Stimulated activated CD4-positive, alpha-beta T cell treated with anti-CD3 and anti-CD28 coated beads, TNF-alpha, amount 100 ng/mL, for 48 hours (primary cell): ENCODE measurements at regions not wholly inside any gene's neighbourhood (a gene's known extent, or its start where the extent isn't known, plus 50 kb on each side); places are given as distances from the start of the nearest gene placed in this dataset.
"Not testable (repeated sequence)": the region's sequence is repeated elsewhere in the genome, so short reads cannot be mapped to it uniquely, and the experiment has no call there.

Source experiments
- DNase-seq, 3 donors: peaks; one replicate each; pipeline ENCODE4 v3.0.0-alpha.2; 2020; ENCODE audit warnings: low read depth in 3 of 3

DNA sequence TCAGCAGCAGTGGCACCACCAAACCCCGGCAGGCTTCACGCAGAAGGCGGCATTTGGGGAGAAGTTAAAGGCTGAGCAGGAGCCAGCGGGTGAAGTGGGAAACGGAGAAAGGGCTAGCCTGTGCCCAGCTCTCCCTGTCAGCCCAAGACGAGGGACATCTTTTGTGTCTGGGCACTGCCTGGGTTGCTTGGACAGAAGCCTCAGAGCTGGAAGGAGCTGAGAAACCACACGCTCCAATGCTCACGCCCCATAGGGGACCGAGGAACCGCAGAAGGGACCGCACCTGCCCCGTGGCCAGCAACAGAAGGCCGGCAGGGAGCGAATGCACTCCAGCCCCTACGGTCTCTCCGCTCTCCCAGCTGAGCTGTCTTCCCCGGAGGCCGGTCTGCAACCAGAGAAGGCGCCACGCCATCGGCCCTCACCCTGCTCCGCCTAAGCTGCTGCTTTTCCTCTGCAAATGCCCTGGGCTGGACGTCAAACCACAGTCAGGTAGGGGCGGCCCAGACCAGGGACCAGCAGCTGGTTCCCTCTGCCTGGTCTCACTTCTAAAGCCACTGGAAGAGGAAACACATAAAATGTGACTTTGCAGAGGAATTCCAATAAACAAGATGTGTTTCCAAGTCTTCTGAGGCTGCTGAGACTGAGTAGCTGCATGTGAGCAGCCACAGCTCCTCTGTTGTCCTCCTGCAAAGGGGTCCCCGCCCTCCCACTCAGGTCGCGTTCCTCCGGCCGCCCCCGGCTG lies 182.4 kb upstream of the ZNF469 start:
- DNase-seq: not testable (repeated sequence)

DNA sequence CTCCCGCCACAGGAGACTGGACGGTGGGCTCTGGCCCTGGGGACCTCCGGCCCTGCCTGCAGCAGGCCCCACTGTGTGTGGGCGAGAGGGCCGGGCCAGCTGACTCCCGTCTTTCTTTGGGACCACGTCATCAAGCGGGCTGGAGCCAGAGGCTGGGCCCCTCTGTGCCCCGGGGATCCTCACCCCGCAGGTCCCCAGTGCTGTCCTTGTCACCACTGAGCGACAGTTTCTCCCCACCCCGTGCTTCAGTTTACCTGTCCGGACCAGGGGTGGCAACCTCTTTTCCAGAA lies 181.9 kb upstream of the ZNF469 start:
- no peak for DNase-seq

DNA sequence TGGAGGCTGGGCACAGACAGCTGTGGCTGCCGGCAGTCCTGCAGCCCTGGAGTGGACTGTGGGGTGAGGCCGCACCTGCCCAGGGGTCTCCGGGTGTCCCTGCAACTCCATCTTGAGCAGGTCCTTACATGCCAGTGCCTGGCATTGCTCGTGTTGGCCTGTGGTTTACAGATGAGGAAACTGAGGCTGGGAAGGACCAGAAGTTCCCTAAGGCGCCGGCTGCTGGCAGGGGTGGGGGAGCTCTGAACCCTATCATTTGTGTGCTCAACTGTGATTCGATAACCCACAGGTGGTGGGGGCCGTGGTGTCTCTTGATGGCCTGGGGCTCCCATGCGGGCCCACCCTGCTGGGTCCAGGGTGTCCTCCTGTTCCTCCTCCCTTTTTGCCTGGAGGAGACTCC lies 181.1 kb upstream of the ZNF469 start:
- not testable (repeated sequence) for DNase-seq

DNA sequence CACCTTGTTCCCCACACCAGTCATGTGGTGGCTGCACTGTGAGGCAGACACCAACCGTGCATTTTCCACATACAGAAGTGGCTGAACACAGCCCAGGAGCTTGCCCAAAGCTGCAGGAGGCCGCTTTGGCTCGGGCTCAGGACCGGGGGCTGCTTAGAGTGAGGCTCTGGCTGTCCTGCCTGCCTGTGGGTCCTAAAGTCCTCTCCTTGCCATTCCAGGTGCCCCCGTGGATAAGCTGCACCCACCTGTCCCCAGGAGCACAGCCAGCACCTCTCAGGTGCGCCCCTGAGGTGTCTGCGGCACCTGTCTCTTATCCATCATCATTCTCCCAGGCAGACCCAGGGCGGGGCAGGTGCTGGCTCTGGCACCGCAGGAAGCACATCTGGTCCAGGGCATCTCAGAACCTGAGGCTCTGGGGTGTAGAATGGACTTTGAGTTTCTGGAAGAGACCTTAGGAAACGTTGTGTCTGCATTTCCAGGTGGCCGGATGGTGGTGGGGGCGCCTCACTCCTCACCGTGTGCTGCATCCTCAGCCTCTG lies 180.5 kb upstream of the ZNF469 start:
- DNase-seq: no peak

DNA sequence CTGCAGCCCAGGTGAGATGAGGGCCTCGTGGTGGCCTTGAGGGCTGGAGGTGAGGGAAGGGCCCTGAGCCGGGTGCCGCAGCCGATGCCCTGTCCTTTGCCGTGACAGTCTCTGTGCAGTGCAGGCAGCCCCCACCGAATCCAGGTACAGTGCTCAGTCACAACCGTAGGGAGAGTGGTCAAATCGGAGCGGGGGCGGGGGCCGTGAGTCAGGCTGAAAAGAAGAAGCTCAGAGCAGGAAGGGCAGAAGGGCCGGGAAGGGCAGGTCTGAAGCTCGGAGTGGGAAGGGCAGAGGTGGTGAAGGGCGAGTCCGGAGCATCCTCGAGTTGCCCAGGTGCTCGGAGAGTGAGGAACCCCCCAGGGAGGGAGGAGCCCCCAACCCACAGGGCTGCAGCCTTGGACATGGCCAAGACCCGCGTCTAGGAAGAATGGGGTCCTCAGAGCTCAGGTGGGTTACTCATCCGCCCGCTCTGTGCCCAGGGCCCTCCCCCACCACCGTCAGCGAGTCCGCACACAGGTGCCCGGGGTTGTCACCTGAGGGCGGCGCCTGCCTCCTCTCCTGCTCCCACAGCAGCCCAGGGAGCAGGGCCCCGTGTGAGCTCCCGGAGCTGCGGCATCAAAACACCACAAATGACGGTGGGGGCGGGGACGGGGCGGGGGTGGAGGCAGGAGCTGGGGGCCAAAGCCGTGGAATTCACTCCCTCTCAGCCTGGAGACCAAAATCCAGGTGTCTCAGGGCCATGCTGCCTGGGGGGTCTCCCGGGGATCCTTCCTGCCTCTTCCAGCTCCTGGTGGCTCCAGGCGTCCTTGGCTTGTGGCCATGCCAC lies 179.7 kb upstream of the ZNF469 start:
- DNase-seq: not testable (repeated sequence)

DNA sequence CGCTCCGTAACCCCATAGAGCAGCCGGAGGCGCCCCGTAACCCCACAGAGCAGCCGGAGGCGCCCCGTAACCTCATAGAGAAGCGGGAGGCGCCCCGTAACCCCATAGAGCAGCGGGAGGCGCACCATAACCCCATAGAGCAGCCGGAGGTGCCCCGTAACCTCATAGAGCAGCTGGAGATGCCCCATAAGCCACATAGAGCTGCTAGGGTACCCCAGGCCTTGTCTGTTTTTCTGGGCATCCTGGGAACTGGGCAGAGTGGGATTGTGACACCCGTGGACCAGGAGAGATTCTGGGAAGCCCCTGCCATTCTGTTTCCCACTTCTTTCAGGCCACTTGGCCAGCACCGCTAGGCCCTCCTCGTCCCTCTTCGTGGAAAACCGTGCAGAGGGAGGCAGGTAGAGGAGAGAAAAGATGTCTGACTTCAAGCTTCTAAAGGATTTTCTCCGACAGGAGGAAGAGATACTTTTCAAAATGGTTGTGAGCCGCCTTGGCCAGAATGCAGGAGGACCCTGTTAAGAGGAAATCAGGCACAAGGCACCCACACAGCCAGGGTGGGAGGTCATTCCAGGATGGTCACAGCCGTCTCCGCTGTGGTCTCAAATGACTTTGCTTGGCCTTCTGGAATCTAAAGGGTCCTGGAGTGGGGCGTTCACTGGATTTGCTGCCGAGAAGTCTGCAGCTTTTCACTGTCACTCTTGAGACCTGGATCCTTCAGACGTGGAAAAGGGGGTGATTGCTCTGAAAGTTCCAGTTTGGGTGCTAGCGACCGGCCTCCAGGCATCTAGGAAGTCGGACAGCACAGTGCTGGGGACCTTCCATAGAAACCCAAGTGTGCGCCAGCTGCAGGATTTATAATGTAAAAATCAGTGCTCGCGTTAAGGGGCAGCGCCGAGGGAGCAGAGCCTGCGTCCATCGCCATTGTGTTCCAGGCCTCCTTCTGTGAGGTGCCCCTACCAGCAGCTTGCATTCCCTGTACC lies 178.3 kb upstream of the ZNF469 start:
- not testable (repeated sequence) for DNase-seq

DNA sequence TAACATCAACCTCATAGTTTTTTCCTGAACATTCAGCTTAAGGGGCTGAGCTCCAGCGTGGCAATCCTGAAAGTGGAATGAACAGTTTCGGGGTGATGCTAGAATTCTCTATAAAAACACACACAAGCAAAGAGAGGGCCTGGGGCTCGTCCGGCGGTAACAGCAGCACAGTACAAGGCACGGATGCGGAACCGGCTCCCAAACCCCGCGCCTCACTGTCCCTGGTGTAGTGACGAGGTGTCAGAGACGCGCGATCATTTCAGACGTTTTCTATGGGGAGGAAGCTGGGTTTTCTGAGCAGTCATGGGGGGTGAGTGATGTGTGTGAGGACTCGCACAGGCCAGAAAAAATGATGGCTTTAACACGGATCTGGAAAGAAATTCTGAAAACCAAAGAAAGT lies 177.3 kb upstream of the ZNF469 start:
- DNase-seq: not testable (repeated sequence)

DNA sequence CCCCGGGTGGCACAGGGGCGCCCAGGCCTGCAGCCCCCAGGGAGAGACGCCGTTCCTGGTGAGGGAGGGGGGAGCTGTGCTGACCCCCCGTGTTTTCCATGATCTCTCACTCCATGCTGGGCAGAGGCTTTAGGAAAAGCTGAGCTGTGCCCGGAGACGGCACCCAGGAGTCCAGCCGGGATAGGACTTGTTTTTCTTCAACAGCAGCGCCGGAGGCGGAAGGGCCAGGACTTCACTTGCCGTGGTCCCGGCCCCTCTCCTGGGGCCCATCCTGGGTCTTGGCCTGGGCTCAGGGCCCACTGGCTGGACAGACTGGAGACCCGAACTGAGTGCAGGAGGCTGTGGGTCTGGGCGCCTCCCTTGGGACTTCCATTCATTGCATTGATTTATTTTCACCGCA lies 176.8 kb upstream of the ZNF469 start:
- DNase-seq: not testable (repeated sequence)

DNA sequence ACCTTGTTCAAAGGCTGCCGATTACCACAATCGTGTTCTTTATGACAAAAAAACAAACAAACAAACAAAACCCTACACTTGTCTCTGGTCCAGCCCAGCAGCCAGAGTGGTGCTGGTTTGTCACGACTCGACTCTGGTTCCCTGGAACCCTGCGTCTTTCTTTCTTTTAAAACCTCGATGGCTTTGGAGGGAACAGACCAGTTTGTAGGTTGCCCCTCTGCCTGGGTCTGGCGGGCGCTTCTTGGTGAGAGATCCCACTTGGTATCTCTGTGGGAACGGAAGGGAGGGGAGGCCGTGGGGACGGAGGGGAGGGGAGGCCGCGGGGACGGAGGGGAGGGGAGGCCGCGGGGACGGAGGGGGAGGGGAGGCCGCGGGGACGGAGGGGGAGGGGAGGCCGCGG lies 176.2 kb upstream of the ZNF469 start:
- not testable (repeated sequence) for DNase-seq

DNA sequence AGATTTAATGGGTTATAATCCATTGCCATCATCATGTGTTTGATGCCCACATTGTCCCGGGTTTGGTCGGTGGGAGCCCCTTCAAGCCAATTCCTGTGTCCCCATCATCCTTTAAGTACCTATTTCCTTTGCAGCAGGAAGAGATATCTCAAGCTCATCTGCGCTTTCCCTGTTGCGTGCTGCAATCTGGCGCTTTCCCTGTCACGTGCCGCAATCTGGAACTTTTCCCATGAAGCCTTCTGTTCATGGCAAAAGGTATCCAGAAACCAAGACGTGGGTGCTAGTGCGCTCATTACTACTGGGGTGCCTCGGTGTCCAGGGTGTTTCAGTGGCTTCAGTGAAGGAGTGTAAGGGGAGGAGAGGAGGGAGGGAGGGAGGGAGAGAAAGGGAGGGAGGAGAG lies 174.6 kb upstream of the ZNF469 start:
- no peak for DNase-seq

DNA sequence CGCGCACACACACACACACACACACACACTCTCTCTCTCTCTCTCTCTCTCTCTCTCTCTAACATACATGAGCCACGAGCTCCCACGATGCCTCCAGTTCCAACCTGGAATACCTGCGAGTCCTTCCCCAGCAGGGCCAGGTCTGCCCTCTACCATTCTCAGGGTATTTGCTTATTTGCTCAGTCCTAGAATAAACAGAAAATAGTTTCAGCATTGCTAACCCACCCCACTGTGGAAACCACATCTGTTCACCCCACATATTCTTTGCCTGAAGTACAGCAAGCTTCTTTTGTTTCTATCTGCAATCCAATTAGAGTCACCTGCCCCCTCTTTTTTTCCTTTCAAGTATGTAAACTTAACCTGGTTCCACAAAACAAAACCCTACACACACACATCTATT lies 174.0 kb upstream of the ZNF469 start:
- not testable (repeated sequence) for DNase-seq

DNA sequence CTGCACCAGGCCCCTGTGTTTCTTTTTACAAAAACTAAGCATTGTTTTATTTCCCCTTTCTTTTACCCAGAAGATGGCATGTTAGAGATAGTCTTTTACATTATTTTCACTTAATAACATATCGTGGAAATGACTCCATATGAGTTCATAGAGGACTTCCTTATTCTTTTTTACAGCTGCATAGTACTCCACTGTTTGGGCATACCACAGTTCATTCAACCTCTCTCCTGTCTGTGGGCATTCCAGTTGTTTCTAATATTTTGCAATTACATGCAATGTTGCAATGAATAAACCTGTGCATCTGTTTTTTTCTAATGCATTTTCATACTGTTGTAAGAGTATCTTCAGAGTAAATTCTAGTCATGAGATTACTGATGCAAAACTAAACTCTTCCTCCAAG lies 173.2 kb upstream of the ZNF469 start:
- DNase-seq: not testable (repeated sequence)

DNA sequence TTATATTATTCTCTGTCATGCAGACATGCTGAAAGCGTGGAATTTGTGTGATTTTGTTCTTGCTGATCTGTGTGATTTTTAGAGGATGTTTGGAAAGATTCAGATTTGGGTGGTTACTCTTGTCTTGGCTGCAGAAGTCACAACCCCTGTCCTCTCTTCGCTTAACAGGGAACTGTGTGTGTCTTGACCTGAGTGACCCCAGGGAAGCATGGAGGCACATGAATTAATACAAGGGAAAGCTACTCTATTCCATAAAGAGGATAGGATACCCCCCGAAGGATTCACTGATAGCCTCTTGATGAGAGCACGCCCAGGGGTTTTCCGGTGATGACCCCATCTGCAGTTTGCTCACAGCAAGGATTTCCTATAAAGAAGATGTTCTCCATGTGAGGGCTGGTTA lies 168.8 kb upstream of the ZNF469 start:
- DNase-seq: not testable (repeated sequence)

DNA sequence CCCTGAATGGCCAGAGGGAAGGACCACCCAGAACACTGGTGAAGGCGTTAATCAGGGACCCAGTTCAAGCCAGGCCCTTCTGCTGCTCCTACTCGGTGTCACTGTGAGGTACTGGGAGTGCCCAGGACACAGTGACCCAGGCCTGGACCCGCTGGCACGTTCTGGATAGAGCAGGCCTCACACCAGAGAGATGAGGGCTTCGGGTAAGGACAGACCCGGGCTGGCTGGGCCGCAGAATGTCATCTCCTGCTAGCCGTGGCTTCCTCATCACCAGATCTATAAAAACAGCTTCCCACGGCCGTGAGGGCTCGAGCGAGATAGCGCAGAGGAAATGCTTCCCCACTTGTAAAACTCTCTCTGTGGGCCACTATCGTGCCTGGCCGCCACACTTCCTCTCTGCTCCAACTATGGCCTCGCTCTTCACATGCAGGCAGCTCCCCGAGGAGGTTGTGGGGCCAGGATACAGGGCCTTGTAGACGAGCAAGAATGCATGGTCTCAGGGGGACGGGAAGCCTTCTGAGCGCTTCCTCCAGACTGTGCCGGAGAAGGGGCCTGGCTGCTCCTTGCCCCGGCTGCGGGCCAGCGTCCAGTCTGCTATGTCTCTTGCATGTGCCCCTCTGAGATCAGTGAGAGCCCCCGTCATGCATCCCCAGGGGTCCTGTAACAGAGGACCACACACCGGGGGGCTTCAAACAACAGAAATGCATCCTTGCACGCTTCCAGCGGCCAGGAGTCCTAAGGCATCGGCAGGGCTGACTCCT lies 161.6 kb upstream of the ZNF469 start:
- DNase-seq: not testable (repeated sequence)

DNA sequence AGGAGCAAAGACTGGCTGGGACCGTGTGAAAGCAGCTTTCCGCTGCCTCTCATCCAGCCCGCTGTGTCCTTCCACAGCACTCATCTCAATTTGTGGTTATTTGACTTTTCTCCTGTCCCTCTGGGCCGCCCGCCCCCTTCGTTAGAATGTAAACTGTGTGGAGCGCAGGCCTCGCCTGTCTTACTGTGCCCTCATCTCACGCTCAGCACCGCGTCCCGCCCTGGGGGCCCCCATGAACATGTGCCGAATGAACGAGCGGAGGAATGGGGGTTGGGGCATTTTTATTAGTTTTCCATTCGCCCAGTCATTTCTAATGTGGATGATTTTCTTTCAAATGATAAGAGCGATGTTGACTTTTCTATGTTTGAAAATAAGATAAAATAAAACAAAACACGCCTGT lies 159.1 kb upstream of the ZNF469 start:
- DNase-seq: not testable (repeated sequence)

DNA sequence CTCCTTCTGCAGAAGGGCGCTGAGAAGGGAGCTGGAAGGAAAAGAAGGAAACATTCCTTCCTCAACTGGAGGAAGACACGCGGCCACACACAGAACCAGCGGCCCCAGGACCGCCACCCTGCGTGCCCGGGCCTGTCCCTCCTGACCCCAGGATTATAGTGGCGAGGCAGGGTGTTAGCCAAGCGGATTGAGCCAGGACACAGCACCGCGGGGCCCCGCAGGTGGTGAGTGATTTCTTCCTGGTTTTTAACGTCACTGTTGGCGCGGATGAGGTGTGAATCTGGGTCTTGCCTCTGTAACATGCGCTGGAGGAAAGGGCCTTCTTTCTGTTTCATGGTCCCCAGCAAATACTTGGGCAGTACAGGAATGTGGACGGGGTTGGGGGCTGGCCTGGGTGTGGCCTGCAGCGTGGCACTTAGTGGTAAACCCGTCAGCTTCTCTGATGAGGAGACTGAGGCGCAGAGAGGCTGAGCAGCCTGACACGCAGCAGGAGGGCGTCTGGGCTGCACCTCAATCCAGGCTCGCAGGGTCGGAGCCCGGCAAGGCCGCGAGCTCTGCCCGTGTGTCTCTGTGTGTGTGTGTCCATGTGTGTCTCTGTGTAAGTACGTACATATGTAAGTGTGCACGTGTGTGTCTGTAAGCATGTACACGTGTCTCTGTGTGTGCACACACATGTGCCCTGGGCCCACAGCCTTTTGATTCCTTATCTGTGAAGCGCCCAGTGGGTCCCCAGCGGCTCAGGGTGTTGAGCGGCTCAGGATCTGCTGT lies 158.4 kb upstream of the ZNF469 start:
- not testable (repeated sequence) for DNase-seq

DNA sequence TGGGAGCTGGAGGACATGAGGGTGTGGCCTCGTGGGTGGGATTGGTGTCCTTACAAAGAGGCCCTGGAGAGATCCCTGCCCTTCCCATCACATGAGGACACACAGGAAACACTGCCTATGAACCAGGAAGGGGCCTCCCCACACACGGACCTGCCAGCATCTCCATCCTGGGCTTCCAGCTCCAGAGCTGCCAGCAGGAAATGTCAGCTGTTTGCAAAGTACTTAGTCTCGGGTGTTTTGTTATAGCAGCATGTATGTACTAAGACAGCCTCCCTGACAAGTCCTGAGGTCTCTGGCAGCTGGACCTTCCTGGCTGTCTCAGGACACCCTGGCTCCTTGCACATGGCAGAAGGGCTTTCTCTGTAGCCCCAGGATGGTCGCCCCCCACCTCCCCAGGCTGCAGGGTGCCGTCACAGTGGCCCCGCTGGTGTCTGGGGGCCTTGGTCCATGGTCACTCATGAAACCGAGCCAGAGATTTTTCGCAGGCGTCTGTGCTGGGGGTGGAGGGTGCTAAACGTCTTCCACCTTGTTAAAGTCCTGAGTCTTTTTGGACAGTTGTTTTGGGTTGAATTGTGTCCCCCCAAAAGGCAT lies 157.0 kb upstream of the ZNF469 start:
- DNase-seq: not testable (repeated sequence)

DNA sequence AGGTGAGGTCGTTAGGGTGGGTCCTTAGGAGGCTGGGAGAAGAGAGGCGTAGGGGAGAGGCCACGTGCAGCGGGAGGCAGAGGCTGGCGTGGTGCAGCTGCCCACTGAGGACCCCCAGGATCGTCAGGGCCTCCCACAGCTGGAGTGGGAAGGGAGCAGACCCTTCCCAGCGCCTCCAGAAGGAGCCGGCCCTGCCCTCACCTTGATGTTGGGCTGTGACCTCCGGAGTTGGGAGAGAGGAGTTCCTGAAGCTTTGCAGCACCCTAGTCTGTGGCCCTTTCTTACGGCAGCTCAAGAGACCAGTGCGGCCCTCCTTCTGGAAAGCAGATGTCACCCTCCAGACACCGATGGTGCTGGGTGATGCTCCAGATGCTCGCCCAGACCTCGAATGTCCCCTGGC lies 156.5 kb upstream of the ZNF469 start:
- DNase-seq: not testable (repeated sequence)

DNA sequence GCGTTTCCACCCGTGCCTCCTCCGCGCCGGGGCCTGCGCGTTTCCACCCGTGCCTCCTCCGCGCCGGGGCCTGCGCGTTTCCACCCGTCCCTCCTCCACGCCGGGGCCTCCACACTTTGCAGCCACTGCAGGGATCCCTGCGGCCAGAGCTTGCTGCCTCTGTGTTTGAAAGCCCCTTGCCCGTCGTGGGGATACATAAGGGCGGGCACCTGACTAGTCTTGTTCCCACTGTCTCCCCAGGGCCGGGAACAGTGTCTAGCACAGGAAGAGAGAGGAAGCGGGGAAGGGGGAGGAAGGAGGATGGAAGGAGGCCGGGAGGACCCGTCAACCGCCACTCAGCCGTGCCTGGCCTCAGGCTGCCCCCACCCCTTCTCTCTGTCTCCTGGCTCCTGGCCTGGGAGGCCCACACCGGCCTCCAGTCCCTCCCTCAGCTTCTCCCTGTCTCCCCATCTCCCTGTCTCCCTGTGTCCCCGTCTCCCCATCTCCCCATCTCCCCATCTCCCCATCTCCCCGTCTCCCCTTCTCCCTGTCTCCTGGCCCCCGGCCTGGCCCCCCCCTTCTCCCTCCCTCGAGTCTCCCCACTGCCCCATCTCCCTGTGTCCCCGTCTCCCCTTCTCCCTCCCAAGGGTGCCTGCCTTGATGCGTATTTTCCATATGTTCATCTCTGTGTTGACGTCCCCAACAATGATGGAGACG lies 155.6 kb upstream of the ZNF469 start:
- not testable (repeated sequence) for DNase-seq
